Esophagus muscularis mucosa (tissue), 4 donors: ENCODE measurements at regions not wholly inside any gene's neighbourhood (a gene's known extent, or its start where the extent isn't known, plus 50 kb on each side); places are given as distances from the start of the nearest gene placed in this dataset.

Source experiments
- DNase-seq: peaks from one replicate; pipeline ENCODE4 v3.0.0-alpha.2; 2017; ENCODE audit errors: extremely low spot score
- H3K27ac ChIP-seq, 4 donors: fragments of 200-600 bp; sonication (generic); replicated peaks in 1 of 4; 1 replicate in 3 of 4; 2 replicates in 1 of 4; pipeline ENCODE4 v1.5.1; 2016 to 2019; ENCODE audit warnings: mild to moderate bottlenecking in 1 of 4
- H3K27me3 ChIP-seq, 4 donors: fragments of 200-600 bp; sonication (generic); one replicate each; pipeline versions ENCODE4 v1.5.1 to v1.6.0; 2016 to 2019
- H3K36me3 ChIP-seq, 4 donors: fragments of 200-600 bp; sonication (generic); one replicate each; pipeline ENCODE4 v1.5.1; 2016 to 2019
- H3K4me1 ChIP-seq, 4 donors: fragments of 200-600 bp; sonication (generic); one replicate each; pipeline ENCODE4 v1.5.1; 2016 to 2019
- H3K4me3 ChIP-seq, 4 donors: fragments of 200-600 bp; sonication (generic); 1 replicate in 2 of 4; 2 replicates in 2 of 4; pipeline ENCODE4 v1.5.1; 2016 to 2019; ENCODE audit warnings: mild to moderate bottlenecking in 4 of 4, moderate library complexity in 1 of 4
- H3K9me3 ChIP-seq, 4 donors: fragments of 200-600 bp; sonication (generic); 1 replicate in 3 of 4; 2 replicates in 1 of 4; pipeline ENCODE4 v1.5.1; 2016 to 2019
- EP300 ChIP-seq: sonication (generic); formaldehyde crosslinking; IDR thresholded peaks from one replicate; pipeline ENCODE4 v1.6.1; 2017; ENCODE audit warnings: antibody characterized with exemption
- POLR2A ChIP-seq: fragments of 450-650 bp; IDR thresholded peaks from one replicate; pipeline ENCODE4 v1.6.1; 2017; ENCODE audit warnings: antibody characterized with exemption, moderate library complexity, mild to moderate bottlenecking, low read depth
- POLR2AphosphoS5 ChIP-seq, 2 donors: sonication (generic); formaldehyde crosslinking; IDR thresholded peaks; one replicate each; pipeline ENCODE4 v1.6.1; 2017; ENCODE audit warnings: antibody characterized with exemption in 2 of 2
- WGBS: methylation state at CpG from one replicate; pipeline ENCODE4 v1.1.5; 2018; 5-methylcytosine and 5-hydroxymethylcytosine counted together
- intact Hi-C: fragments of 100-400 bp; cut with DNase I; formaldehyde crosslinking; loops from one replicate; pipeline ENCODE4 v1.15.1; 2023
- TF ChIP-seq, protein P1 (sequence below), 3 experiments: fragments of 200-600 bp in 2 of 3; fragments of 450-650 bp in 1 of 3; sonication (generic) in 2 of 3; IDR thresholded peaks; one replicate each; pipeline ENCODE4 v1.5.1; 2017 to 2019; ENCODE audit warnings: antibody characterized with exemption in 3 of 3, mild to moderate bottlenecking in 2 of 3, moderate library complexity in 1 of 3

DNA sequence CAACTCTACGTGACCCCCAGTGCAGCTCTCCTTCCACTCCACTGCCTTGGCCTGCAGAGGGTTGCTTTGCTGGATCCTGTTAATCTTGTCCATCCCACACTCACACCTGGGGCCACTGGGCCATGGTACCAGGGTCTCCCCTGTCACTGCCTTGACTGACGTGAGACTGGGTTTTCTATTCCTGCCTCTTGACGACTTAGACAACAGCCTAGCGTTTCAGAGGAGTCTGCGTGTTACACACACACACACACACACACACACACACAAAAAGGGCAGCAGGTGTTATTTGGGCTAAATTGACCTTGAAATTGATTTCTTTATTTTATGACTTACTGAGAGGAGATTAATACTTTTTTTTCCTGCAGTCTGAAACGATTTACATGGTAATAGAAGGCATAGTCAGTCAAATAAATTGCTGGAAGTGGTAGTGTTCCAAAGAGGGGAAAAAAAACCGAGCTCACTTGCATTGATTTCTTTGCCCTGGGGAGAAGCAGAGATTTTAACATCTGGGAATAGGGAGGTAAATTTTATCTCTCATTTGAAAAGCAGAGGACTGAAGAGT is 492.3 kb upstream of the EEF2KMT start:
- Histone ChIP-seq H3K27ac (no peak overlapping the region), H3K9me3 (no peaks in the 10 kb centered on the region), H3K27me3 (no peaks in the 10 kb centered on the region), H3K36me3 (no peaks in the 10 kb centered on the region), H3K4me1 (no peaks in the 10 kb centered on the region), H3K4me3 (no peak overlapping the region)
- DNase-seq: no peak
- TF ChIP-seq POLR2AphosphoS5 (IDR thresholded peaks at IDR 0.05): no peak
- TF ChIP-seq, protein P1, sequence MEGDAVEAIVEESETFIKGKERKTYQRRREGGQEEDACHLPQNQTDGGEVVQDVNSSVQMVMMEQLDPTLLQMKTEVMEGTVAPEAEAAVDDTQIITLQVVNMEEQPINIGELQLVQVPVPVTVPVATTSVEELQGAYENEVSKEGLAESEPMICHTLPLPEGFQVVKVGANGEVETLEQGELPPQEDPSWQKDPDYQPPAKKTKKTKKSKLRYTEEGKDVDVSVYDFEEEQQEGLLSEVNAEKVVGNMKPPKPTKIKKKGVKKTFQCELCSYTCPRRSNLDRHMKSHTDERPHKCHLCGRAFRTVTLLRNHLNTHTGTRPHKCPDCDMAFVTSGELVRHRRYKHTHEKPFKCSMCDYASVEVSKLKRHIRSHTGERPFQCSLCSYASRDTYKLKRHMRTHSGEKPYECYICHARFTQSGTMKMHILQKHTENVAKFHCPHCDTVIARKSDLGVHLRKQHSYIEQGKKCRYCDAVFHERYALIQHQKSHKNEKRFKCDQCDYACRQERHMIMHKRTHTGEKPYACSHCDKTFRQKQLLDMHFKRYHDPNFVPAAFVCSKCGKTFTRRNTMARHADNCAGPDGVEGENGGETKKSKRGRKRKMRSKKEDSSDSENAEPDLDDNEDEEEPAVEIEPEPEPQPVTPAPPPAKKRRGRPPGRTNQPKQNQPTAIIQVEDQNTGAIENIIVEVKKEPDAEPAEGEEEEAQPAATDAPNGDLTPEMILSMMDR (IDR thresholded peaks at IDR 0.05): no peak
- TF ChIP-seq EP300: no peak
- TF ChIP-seq POLR2A: no peak
- 62% methylated on average over 7 of the region's 7 CpGs for WGBS
- intact Hi-C loops: no loop called here

DNA sequence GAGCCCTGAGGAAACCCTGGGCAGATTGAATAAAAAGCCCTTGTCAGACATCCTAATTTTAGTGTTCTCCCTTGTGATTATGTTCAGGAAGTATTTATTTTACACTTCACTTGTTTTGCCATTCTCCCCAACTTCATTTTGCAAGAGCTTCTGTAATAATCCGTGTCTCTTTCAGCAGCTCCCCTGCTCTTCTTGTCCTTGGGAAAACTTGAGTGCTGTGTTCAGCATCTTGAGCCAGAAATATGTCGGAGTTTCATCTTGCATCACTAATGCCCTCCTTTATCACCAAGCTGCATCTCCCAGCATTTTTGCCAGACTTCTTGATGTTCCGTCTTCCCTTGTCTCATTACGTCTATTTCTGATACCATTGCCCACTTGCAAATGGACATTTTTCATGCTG is 486.5 kb upstream of the EEF2KMT start:
- Histone ChIP-seq H3K4me1 (no peaks in the 10 kb centered on the region), H3K9me3 (no peaks in the 10 kb centered on the region), H3K36me3 (no peaks in the 10 kb centered on the region), H3K27me3 (peaks cover 0 to 16% (median 0%) of the 10 kb centered on the region in 4 donors), H3K4me3 (no peak overlapping the region), H3K27ac (no peak overlapping the region)
- TF ChIP-seq POLR2AphosphoS5 (IDR thresholded peaks at IDR 0.05) (no peak), EP300 (no peak), POLR2A (no peak)
- TF ChIP-seq, protein P1 (IDR thresholded peaks at IDR 0.05): no peak
- intact Hi-C loops: no loop called here
- WGBS: 78% methylated on average over 4 of the region's 4 CpGs
- DNase-seq: no peak

DNA sequence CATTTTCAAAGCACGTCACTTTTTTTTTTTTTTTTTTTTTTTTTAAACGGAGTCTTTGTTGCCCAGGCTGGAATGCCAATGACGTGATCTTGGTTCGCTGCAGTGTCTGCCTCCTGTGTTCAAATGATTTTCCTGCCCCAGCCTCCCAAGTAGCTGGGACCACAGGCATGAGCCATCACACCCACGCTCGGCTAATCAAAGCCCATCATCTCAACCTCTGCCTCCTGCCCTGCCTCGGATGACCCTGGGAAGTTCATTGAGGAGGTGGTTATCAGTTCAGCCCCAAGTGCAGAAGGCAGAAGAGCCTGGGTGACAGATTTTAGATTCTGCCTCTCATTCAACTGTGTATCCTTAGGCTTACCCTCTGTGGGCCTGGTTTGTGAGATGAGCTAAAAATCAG is 484.9 kb upstream of the EEF2KMT start:
- no peaks in the 10 kb centered on the region for H3K4me1 ChIP-seq

DNA sequence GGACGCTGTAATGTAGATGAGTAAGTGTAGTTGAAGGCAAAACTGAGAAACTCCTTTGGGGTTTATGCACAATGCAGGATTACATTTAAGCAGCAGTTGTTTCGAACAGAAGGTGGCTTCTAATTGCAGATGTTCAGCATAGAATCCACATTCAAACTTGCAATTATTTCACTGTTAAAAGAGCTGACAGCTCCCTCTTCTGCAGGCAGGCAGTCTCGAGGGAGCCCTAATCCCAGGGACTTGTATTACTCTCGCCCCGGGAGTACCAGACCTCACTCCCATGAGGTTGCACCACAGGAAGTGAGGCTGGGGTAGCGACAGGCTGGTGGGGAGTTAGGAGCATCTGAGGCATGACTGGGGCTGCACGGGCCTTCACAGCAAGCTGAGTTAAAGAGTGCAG is 484.3 kb upstream of the EEF2KMT start:
- 61% methylated on average over 7 of the region's 7 CpGs for WGBS
- Histone ChIP-seq H3K27ac (no peak overlapping the region), H3K4me1 (no peaks in the 10 kb centered on the region), H3K4me3 (no peak overlapping the region), H3K27me3 (peaks cover 0 to 16% (median 0%) of the 10 kb centered on the region in 4 donors), H3K9me3 (no peaks in the 10 kb centered on the region), H3K36me3 (no peaks in the 10 kb centered on the region)
- intact Hi-C loops: no loop called here
- DNase-seq: no peak
- no peak for TF ChIP-seq EP300
- TF ChIP-seq, protein P1 (IDR thresholded peaks at IDR 0.05): no peak
- TF ChIP-seq POLR2AphosphoS5 (IDR thresholded peaks at IDR 0.05): no peak
- no peak for TF ChIP-seq POLR2A

More for the DNA sequence above, 484.9 kb upstream of the EEF2KMT start:
- 63% methylated on average over 7 of the region's 7 CpGs for WGBS
- no peak overlapping the region for H3K27ac ChIP-seq
- TF ChIP-seq POLR2A: no peak
- TF ChIP-seq, protein P1 (IDR thresholded peaks at IDR 0.05): no peak
- no peak for TF ChIP-seq EP300
- no peak for TF ChIP-seq POLR2AphosphoS5 (IDR thresholded peaks at IDR 0.05)
- no peaks in the 10 kb centered on the region for H3K9me3 ChIP-seq
- peaks cover 0 to 16% (median 0%) of the 10 kb centered on the region in 4 donors for H3K27me3 ChIP-seq
- no peaks in the 10 kb centered on the region for H3K36me3 ChIP-seq
- no peak overlapping the region for H3K4me3 ChIP-seq
- intact Hi-C loops: no loop called here
- DNase-seq: no peak

DNA sequence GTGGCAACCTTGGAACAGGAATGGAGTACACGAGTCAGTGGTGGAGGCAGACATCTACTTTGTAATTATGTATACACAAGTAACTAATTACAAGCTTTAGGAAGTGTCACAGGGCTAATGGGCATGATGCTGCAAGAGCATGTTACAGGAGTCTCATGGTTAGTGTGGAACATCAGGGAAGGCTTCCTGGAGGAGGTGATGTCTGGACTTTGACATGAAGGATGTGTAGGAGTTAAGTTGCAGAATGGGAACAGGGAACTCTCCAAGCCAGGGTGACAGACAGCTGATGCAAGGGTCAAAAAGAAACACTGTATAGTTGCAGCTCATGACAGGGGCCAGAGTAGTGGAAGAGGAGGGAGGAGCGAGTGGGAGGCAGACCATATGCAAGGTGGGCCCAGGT is 483.8 kb upstream of the EEF2KMT start:
- intact Hi-C loops: no loop called here
- Histone ChIP-seq H3K9me3 (no peaks in the 10 kb centered on the region), H3K36me3 (no peaks in the 10 kb centered on the region), H3K27ac (no peak overlapping the region), H3K4me1 (no peaks in the 10 kb centered on the region), H3K27me3 (peaks cover 0 to 16% (median 0%) of the 10 kb centered on the region in 4 donors), H3K4me3 (no peak overlapping the region)
- TF ChIP-seq EP300: no peak
- TF ChIP-seq, protein P1 (IDR thresholded peaks at IDR 0.05): no peak
- TF ChIP-seq POLR2AphosphoS5 (IDR thresholded peaks at IDR 0.05): no peak
- TF ChIP-seq POLR2A: no peak
- WGBS: 88% methylated on average over 2 of the region's 2 CpGs
- no peak for DNase-seq
